GM12878 (cell line): ENCODE measurements at regions not wholly inside any gene's neighbourhood (a gene's known extent, or its start where the extent isn't known, plus 50 kb on each side); places are given as distances from the start of the nearest gene placed in this dataset.

Experiments
- ATAC-seq: fragments of 200-7000 bp; cut with Tn5 transposase; 3 replicates; pipeline ENCODE4 v1.9.1; 2020; ENCODE audit warnings: mild to moderate bottlenecking, moderate library complexity
- BruUV-seq: library from RNA; stranded (reverse); fragments of 400-500 nt; replicated peaks from 2 replicates; lab custom pipeline; 2021; lab: Mats Ljungman, UMichigan
- CTCF ChIA-PET: fragments of 300-600 bp; sonication (Branson Sonifier 250); formaldehyde crosslinking; extraction: SDS; loops from one replicate; lab custom pipeline; 2021; ENCODE audit warnings: inconsistent platforms; lab: Yijun Ruan, JAX
- POLR2A ChIA-PET: fragments of 350-600 bp; formaldehyde crosslinking; extraction: SDS; loops from one replicate; lab custom pipeline; 2021; ENCODE audit warnings: inconsistent platforms; lab: Charles Lee
- RAD21 ChIA-PET: fragments of 300-600 bp; sonication (Branson Sonifier 250); formaldehyde crosslinking; loops from one replicate; lab custom pipeline; 2023; ENCODE audit warnings: antibody characterized with exemption; ENCODE audit not compliant: unreplicated experiment; lab: Charles Lee
- SMC1A ChIA-PET: fragments of 300-600 bp; sonication (Branson Sonifier 250); formaldehyde crosslinking; loops from one replicate; lab custom pipeline; 2023; ENCODE audit not compliant: unreplicated experiment, uncharacterized antibody; lab: Charles Lee
- DNase-seq: peaks from one replicate; pipeline ENCODE4 v3.0.0-alpha.2; 2011; ENCODE audit warnings: low read depth, low spot score
- FAIRE-seq: peaks from 3 replicates; lab custom pipeline; 2011; peaks lifted over from hg19 to GRCh38; lab: Jason Lieb, UNC
- H2AFZ ChIP-seq: 2 replicates; pipeline ENCODE4 v1.6.0; 2011; ENCODE audit warnings: low read depth, low read length, control low read depth; ENCODE audit not compliant: control insufficient read depth
- H3K27ac ChIP-seq: 2 replicates; pipeline ENCODE4 v1.5.1; 2011; ENCODE audit warnings: control low read depth; ENCODE audit not compliant: control insufficient read depth, insufficient read depth
- H3K27me3 ChIP-seq, 2 experiments: replicated peaks in 1 of 2; 2 replicates each; pipeline versions ENCODE4 v1.6.0 to v1.6.1; 2011; ENCODE audit warnings: low read length in 1 of 2; ENCODE audit not compliant: control insufficient read depth in 2 of 2, insufficient read depth in 2 of 2
- H3K36me3 ChIP-seq, 2 experiments: 2 replicates each; pipeline ENCODE4 v1.5.1; 2011; ENCODE audit warnings: low read length in 1 of 2; ENCODE audit not compliant: control insufficient read depth in 2 of 2, insufficient read depth in 2 of 2
- H3K4me1 ChIP-seq: 2 replicates; pipeline ENCODE4 v1.6.1; 2011; ENCODE audit warnings: mild to moderate bottlenecking, low read length, moderate library complexity, mixed read lengths; ENCODE audit not compliant: control insufficient read depth, insufficient read depth
- H3K4me2 ChIP-seq: 2 replicates; pipeline ENCODE4 v1.6.0; 2011; ENCODE audit warnings: control low read depth; ENCODE audit not compliant: control insufficient read depth, insufficient read depth
- H3K4me3 ChIP-seq: fragments of 200-600 bp; sonication (generic); 2 replicates; pipeline ENCODE4 v1.5.1; 2016
- H3K79me2 ChIP-seq: 2 replicates; pipeline ENCODE4 v1.6.0; 2011; ENCODE audit warnings: low read length; ENCODE audit not compliant: control insufficient read depth, insufficient read depth
- H3K9ac ChIP-seq: 2 replicates; pipeline ENCODE4 v1.8.0; 2011; ENCODE audit warnings: low read length, control low read depth, mixed read lengths; ENCODE audit not compliant: control insufficient read depth, insufficient read depth
- H3K9me3 ChIP-seq: replicated peaks from 3 replicates; pipeline ENCODE4 v1.5.1; 2011; ENCODE audit warnings: mild to moderate bottlenecking, low read length; ENCODE audit not compliant: control insufficient read depth, insufficient read depth
- H4K20me1 ChIP-seq: 2 replicates; pipeline ENCODE4 v1.6.0; 2011; ENCODE audit not compliant: control insufficient read depth, insufficient read depth
- BCL11A ChIP-seq: IDR thresholded peaks from 2 replicates; pipeline ENCODE4 v1.6.1; 2011; ENCODE audit warnings: low read depth, low read length
- CBFB ChIP-seq: IDR thresholded peaks from 2 replicates; pipeline ENCODE4 v1.6.1; 2016; ENCODE audit warnings: antibody characterized with exemption, low read depth
- CREB1 ChIP-seq: IDR thresholded peaks from 2 replicates; pipeline ENCODE4 v1.6.1; 2012; ENCODE audit warnings: low read depth, mild to moderate bottlenecking, inconsistent platforms
- E2F4 ChIP-seq: IDR thresholded peaks from 2 replicates; pipeline ENCODE4 v1.6.1; 2012; ENCODE audit warnings: low read depth, low read length, improper control_type of control experiment
- ESRRA ChIP-seq: IDR thresholded peaks from 2 replicates; pipeline ENCODE4 v1.6.1; 2012; ENCODE audit warnings: mild to moderate bottlenecking, low read length, improper control_type of control experiment
- IKZF2 ChIP-seq, 2 experiments: fragments of 450-650 bp; IDR thresholded peaks; 2 replicates each; pipeline ENCODE4 v1.6.1; 2017; ENCODE audit warnings: mild to moderate bottlenecking in 2 of 2, moderate library complexity in 2 of 2
- NR2C2 ChIP-seq: IDR thresholded peaks from 2 replicates; pipeline ENCODE4 v1.6.1; 2011; ENCODE audit warnings: borderline replicate concordance, low read depth; ENCODE audit not compliant: control insufficient read depth, insufficient read length
- PML ChIP-seq: IDR thresholded peaks from 2 replicates; pipeline ENCODE4 v1.6.1; 2012; ENCODE audit warnings: low read length, inconsistent platforms
- RAD51 ChIP-seq: fragments of 450-650 bp; IDR thresholded peaks from 2 replicates; pipeline ENCODE4 v1.6.1; 2016; ENCODE audit warnings: moderate library complexity, mild to moderate bottlenecking, inconsistent platforms
- SMAD5 ChIP-seq: IDR thresholded peaks from 2 replicates; pipeline ENCODE4 v1.6.1; 2016; ENCODE audit warnings: antibody characterized with exemption, low read depth
- SMC3 ChIP-seq: IDR thresholded peaks from 2 replicates; pipeline ENCODE4 v1.6.1; 2011; ENCODE audit warnings: low read length, improper control_type of control experiment, borderline replicate concordance
- SP1 ChIP-seq: IDR thresholded peaks from one replicate; pipeline ENCODE4 v1.6.1; 2011; ENCODE audit warnings: low read depth, low read length
- SRF ChIP-seq, 2 experiments: IDR thresholded peaks; 2 replicates each; pipeline ENCODE4 v1.6.1; 2011; ENCODE audit warnings: low read depth in 2 of 2, low read length in 2 of 2, mild to moderate bottlenecking in 1 of 2, moderate library complexity in 1 of 2
- SUZ12 ChIP-seq: fragments of 200-600 bp; sonication (generic); IDR thresholded peaks from one replicate; pipeline ENCODE4 v1.6.1; 2018; ENCODE audit warnings: antibody characterized with exemption, mild to moderate bottlenecking; ENCODE audit not compliant: unreplicated experiment
- ZBED1 ChIP-seq: IDR thresholded peaks from 2 replicates; pipeline ENCODE4 v1.6.1; 2016; ENCODE audit warnings: borderline replicate concordance
- ZNF217 ChIP-seq: fragments of 450-650 bp; IDR thresholded peaks from 2 replicates; pipeline ENCODE4 v1.6.1; 2017; ENCODE audit warnings: antibody characterized with exemption, mild to moderate bottlenecking
- WGBS: methylation state at CpG from one replicate; pipeline ENCODE4 v1.1.6; 2016; ENCODE audit warnings: low lambda C conversion rate; ENCODE audit not compliant: insufficient replicate concordance, insufficient coverage; ENCODE audit errors: missing lambda C conversion rate; 5-methylcytosine and 5-hydroxymethylcytosine counted together
- in situ Hi-C: fragments of 300-500 bp; cut with MboI; formaldehyde crosslinking; loops from 9 replicates; pipeline ENCODE4 v1.14.3; 2018; ENCODE audit warnings: mixed read lengths
- intact Hi-C: fragments of 100-400 bp; cut with micrococcal nuclease; formaldehyde crosslinking; loops from one replicate; pipeline ENCODE4 v1.14.2; 2022; ENCODE audit not compliant: unreplicated experiment

- H3K36me3 ChIP-seq = no peaks in the 10 kb centered on the region
- ATAC-seq (no peak), FAIRE-seq (no peak), DNase-seq (no peak)
- H3K9me3 ChIP-seq = no peaks in the 10 kb centered on the region
- no TSS peak for BruUV-seq
- H4K20me1 ChIP-seq = no peaks in the 10 kb centered on the region
- WGBS = 32% methylated on average over 2 of the region's 2 CpGs
- SMC1A ChIA-PET = no interaction called here
- no peaks in the 10 kb centered on the region for H3K4me1 ChIP-seq
- in situ Hi-C loops = no loop called here
- no peak overlapping the region for H3K4me3 ChIP-seq
- CTCF ChIA-PET = interaction anchor here (0.9 kb wide), 1 partner anchor 18 kb away, joined by 3 read pairs; no protein-coding TSS in a partner anchor
- POLR2A ChIA-PET = no interaction called here
- no peak overlapping the region for H3K27ac ChIP-seq
- intact Hi-C loops = no loop called here
- peaks cover 0 to 4% of the 10 kb centered on the region in 2 experiments; a peak in 2 of 4 replicates for H3K27me3 ChIP-seq
- H3K4me2 ChIP-seq = no peak overlapping the region
- H3K79me2 ChIP-seq = no peaks in the 10 kb centered on the region
- TF ChIP-seq NR2C2 (no peak), ESRRA (no peak), SRF (IDR thresholded peaks at IDR 0.05; ENCODE audit: low read depth in 2 of 2, low read length in 2 of 2) (no peak), SUZ12 (no peak), BCL11A (no peak), RAD51 (no peak), ZNF217 (no peak), SMAD5 (no peak), E2F4 (no peak), SP1 (no peak), ZBED1 (no peak), PML (no peak), IKZF2 (IDR thresholded peaks at IDR 0.05) (no peak), CREB1 (no peak), CBFB (no peak), SMC3 (no peak)
- no peak overlapping the region for H3K9ac ChIP-seq
- no peak overlapping the region for H2AFZ ChIP-seq
- RAD21 ChIA-PET = interaction anchor here (2.8 kb wide), 1 partner anchor 37 kb away, joined by 10 read pairs; no protein-coding TSS in a partner anchor
Observed at GRCh38 chr6:40288919-40289318, 298.2 kb downstream of the LRFN2 start.
